A673 (cell line): ENCODE measurements at regions not wholly inside any gene's neighbourhood (a gene's known extent, or its start where the extent isn't known, plus 50 kb on each side); places are given as distances from the start of the nearest gene placed in this dataset.

ENCODE experiments used
- BruUV-seq: library from RNA; stranded (reverse); fragments of 400-500 nt; replicated peaks from 2 replicates; lab custom pipeline; 2021; lab: Mats Ljungman, UMichigan
- CTCF ChIA-PET: fragments of 300-600 bp; sonication (Branson Sonifier 250); formaldehyde crosslinking; loops from one replicate; lab custom pipeline; 2022; ENCODE audit warnings: antibody characterized with exemption; lab: Charles Lee
- POLR2A ChIA-PET: fragments of 300-600 bp; sonication (Branson Sonifier 250); formaldehyde crosslinking; loops from one replicate; lab custom pipeline; 2022; ENCODE audit warnings: antibody characterized with exemption; ENCODE audit not compliant: low non-redundant PET; lab: Charles Lee
- DNase-seq: peaks from one replicate; pipeline ENCODE4 v3.0.0-alpha.2; 2015; ENCODE audit warnings: low spot score
- H3K27ac ChIP-seq: fragments of 200-600 bp; sonication (generic); 2 replicates; pipeline ENCODE4 v1.5.1; 2016; ENCODE audit warnings: mixed run types, low read depth, mild to moderate bottlenecking, mixed read lengths, antibody characterized with exemption, low read length; ENCODE audit not compliant: poor library complexity, severe bottlenecking
- H3K27me3 ChIP-seq: fragments of 200-600 bp; sonication (generic); replicated peaks from 2 replicates; pipeline ENCODE4 v1.6.1; 2017; ENCODE audit warnings: mixed run types, low read depth, mild to moderate bottlenecking, mixed read lengths, antibody characterized with exemption, low read length; ENCODE audit not compliant: insufficient read depth, poor library complexity
- H3K36me3 ChIP-seq: fragments of 200-600 bp; sonication (generic); 2 replicates; pipeline ENCODE4 v1.6.1; 2016; ENCODE audit warnings: mixed run types, mild to moderate bottlenecking, mixed read lengths, antibody characterized with exemption, low read length; ENCODE audit not compliant: insufficient read depth, poor library complexity, severe bottlenecking
- H3K4me1 ChIP-seq: fragments of 200-600 bp; sonication (generic); 2 replicates; pipeline ENCODE4 v1.6.1; 2017; ENCODE audit warnings: mixed run types, mild to moderate bottlenecking, mixed read lengths, antibody characterized with exemption, low read length; ENCODE audit not compliant: insufficient read depth, poor library complexity, severe bottlenecking
- H3K4me3 ChIP-seq: fragments of 200-600 bp; sonication (generic); 2 replicates; pipeline ENCODE4 v1.5.1; 2016; ENCODE audit warnings: low read depth, mixed run types, mild to moderate bottlenecking, mixed read lengths, low read length; ENCODE audit not compliant: poor library complexity, severe bottlenecking
- H3K9me3 ChIP-seq: fragments of 200-600 bp; sonication (generic); 2 replicates; pipeline ENCODE4 v1.6.1; 2016; ENCODE audit warnings: mixed run types, low read depth, mild to moderate bottlenecking, mixed read lengths, antibody characterized with exemption, low read length; ENCODE audit not compliant: poor library complexity, severe bottlenecking
- EZH2 ChIP-seq: fragments of 200-600 bp; sonication (generic); IDR thresholded peaks from 2 replicates; pipeline ENCODE4 v1.6.1; 2017; ENCODE audit warnings: borderline replicate concordance, low read depth, mild to moderate bottlenecking, mixed read lengths, antibody characterized with exemption, low read length; ENCODE audit not compliant: poor library complexity, severe bottlenecking
- intact Hi-C: fragments of 100-400 bp; cut with micrococcal nuclease; formaldehyde crosslinking; loops from one replicate; pipeline ENCODE4 v1.10.0; 2022; ENCODE audit not compliant: unreplicated experiment
- TF ChIP-seq, protein P1 (sequence below): fragments of 300-800, 200-600 bp; sonication (generic); conservative IDR thresholded peaks from 2 replicates; pipeline ENCODE4 v1.5.1; 2017; ENCODE audit warnings: low read depth, mild to moderate bottlenecking, antibody characterized with exemption, low read length, moderate library complexity, mixed read lengths

DNA sequence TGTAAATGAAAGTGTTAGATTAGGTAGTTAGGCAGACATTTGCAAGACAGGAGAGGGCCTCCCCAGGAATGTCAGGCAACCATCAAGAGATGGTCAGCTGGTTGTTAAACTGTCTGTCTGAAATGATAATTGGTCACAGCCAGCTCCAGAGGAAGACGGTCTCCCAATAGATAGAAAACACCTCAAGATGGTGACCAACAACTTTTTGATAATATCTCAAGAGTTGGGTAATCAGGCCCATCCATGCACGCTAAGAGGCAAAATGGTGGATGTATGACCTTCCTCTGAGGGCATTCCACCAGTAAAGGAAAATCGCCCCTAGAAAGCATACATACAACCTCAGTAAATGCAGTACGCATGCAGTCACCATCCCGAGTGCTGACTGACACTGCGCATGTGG, 118.2 kb downstream of the MAP3K21 start:
- Histone ChIP-seq H3K4me1 (peaks cover 6% of the 10 kb centered on the region), H3K4me3 (no peak overlapping the region), H3K9me3 (no peaks in the 10 kb centered on the region), H3K27ac (no peak overlapping the region), H3K36me3 (no peaks in the 10 kb centered on the region), H3K27me3 (no peaks in the 10 kb centered on the region)
- POLR2A ChIA-PET, result no interaction called here
- intact Hi-C loops, result no loop called here
- no peak for DNase-seq
- CTCF ChIA-PET, result no interaction called here
- TF ChIP-seq, protein P1, sequence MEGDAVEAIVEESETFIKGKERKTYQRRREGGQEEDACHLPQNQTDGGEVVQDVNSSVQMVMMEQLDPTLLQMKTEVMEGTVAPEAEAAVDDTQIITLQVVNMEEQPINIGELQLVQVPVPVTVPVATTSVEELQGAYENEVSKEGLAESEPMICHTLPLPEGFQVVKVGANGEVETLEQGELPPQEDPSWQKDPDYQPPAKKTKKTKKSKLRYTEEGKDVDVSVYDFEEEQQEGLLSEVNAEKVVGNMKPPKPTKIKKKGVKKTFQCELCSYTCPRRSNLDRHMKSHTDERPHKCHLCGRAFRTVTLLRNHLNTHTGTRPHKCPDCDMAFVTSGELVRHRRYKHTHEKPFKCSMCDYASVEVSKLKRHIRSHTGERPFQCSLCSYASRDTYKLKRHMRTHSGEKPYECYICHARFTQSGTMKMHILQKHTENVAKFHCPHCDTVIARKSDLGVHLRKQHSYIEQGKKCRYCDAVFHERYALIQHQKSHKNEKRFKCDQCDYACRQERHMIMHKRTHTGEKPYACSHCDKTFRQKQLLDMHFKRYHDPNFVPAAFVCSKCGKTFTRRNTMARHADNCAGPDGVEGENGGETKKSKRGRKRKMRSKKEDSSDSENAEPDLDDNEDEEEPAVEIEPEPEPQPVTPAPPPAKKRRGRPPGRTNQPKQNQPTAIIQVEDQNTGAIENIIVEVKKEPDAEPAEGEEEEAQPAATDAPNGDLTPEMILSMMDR, result no peak
- no peak for TF ChIP-seq EZH2
- no TSS peak for BruUV-seq

DNA sequence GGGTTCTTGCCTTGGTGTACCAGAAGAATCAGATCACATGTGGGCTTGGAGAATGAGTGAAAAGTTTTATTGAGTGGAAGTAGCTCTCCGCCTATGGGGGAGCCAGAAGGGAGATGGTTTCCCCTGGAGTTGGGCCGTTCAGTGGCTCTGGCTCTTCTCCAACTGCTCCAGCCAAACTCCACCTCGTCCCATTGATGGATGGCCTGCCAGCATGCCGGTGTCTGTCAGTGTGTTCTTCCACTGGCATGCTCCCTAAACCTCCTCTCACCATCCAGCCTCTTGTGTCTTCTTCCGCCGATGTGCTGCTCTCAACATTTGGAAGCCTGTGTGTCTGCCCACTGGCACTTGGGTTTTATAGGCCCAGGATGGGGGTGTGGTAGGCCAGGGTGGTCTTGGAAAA, 119.4 kb downstream of the MAP3K21 start:
- intact Hi-C loops, result no loop called here
- ChIA-PET CTCF (no interaction called here), POLR2A (no interaction called here)
- no peak overlapping the region for H3K27ac ChIP-seq
- no peaks in the 10 kb centered on the region for H3K9me3 ChIP-seq
- DNase-seq, result no peak
- H3K36me3 ChIP-seq, result no peaks in the 10 kb centered on the region
- H3K27me3 ChIP-seq, result no peaks in the 10 kb centered on the region
- H3K4me3 ChIP-seq, result no peak overlapping the region
- TF ChIP-seq EZH2, result no peak
- TF ChIP-seq, protein P1, result no peak
- no TSS peak for BruUV-seq
- H3K4me1 ChIP-seq, result peaks cover 6% of the 10 kb centered on the region

DNA sequence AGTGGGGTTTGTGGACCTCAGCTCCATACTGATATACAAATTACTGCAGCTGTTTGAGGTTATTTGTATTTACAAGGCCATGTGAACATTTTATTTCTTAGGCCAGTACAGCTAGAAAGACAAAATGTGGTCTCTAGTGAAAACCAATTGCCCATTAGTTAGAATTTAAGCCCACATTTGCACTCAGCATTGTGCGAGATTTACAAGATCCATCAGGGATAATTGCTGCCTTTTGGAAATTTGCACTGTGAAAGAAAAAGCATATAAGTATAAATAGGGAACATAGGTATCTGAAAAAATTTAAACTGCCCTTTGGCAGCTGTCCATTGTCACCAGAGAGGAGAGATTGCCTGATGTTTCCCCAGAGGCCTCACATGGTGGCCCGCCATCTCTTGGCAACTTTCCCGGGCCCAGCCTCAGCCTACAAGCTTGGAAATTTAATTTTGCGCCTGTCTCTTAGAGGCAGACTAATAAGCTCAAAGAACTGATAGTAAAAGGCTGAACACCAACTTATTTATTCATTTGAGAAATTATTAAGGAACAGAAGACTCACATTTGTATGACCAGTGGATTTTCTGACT, 120.7 kb downstream of the MAP3K21 start:
- DNase-seq, result peak; percentile 52
- ChIA-PET POLR2A (no interaction called here), CTCF (no interaction called here)
- Histone ChIP-seq H3K27ac (no peak overlapping the region), H3K36me3 (no peaks in the 10 kb centered on the region), H3K27me3 (no peaks in the 10 kb centered on the region), H3K9me3 (no peaks in the 10 kb centered on the region), H3K4me1 (peaks cover 6% of the 10 kb centered on the region), H3K4me3 (no peak overlapping the region)
- TF ChIP-seq, protein P1, result no peak
- TF ChIP-seq EZH2, result no peak
- intact Hi-C loops, result no loop called here
- BruUV-seq, result no TSS peak
